ENCODE measurements at regions not wholly inside any gene's neighbourhood (a gene's known extent, or its start where the extent isn't known, plus 50 kb on each side); places are given as distances from the start of the nearest gene placed in this dataset.

DNA sequence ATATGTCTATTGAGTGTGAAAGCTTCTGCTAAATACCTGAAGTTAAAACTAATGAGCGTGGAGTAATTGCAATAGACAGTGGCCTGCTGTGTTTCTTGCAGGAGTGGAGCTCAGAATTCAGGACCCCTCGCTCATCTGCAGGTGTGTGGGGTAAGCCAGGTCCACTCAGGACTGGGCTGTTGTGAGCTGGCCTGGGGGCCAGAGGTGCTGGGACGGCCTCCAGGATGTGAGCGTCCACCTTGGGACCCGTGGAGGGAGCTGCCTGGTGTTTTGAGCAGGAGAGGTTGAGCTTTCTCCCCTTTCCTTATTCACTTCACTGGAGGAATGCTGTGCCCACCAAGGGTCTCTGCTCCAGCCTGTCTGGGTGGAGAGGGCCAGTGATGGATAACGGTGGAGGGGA lies 681.2 kb downstream of the BRD1 start:
- TF ChIP-seq, protein P1, sequence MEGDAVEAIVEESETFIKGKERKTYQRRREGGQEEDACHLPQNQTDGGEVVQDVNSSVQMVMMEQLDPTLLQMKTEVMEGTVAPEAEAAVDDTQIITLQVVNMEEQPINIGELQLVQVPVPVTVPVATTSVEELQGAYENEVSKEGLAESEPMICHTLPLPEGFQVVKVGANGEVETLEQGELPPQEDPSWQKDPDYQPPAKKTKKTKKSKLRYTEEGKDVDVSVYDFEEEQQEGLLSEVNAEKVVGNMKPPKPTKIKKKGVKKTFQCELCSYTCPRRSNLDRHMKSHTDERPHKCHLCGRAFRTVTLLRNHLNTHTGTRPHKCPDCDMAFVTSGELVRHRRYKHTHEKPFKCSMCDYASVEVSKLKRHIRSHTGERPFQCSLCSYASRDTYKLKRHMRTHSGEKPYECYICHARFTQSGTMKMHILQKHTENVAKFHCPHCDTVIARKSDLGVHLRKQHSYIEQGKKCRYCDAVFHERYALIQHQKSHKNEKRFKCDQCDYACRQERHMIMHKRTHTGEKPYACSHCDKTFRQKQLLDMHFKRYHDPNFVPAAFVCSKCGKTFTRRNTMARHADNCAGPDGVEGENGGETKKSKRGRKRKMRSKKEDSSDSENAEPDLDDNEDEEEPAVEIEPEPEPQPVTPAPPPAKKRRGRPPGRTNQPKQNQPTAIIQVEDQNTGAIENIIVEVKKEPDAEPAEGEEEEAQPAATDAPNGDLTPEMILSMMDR (IDR thresholded peaks at IDR 0.05), result no peak
- no peak for TF ChIP-seq POLR2A (IDR thresholded peaks at IDR 0.05)

Measured in esophagus squamous epithelium (tissue), 4 donors.